Cardiac fibroblast (primary cell): ENCODE measurements at regions not wholly inside any gene's neighbourhood (a gene's known extent, or its start where the extent isn't known, plus 50 kb on each side); places are given as distances from the start of the nearest gene placed in this dataset.

ENCODE experiments used
- DNase-seq, 2 donors: peaks; one replicate each; pipeline versions ENCODE4 v3.0.0 to v3.0.0-alpha.2; 2010; ENCODE audit warnings: low read depth in 2 of 2
- H3K4me3 ChIP-seq, 2 donors: replicated peaks in 1 of 2; 1 replicate in 1 of 2; 2 replicates in 1 of 2; pipeline ENCODE4 v1.5.1; 2011; ENCODE audit warnings: low read depth in 2 of 2, low read length in 2 of 2, mild to moderate bottlenecking in 2 of 2, moderate library complexity in 1 of 2
- CTCF ChIP-seq: IDR thresholded peaks from one replicate; pipeline ENCODE4 v1.5.1; 2011; ENCODE audit warnings: low read depth, mild to moderate bottlenecking, low read length, inconsistent platforms

GRCh38 chr20:46832555-46832954 is 62.1 kb upstream of the EYA2 start:
- DNase-seq, result no peak
- TF ChIP-seq CTCF, result no peak

GRCh38 chr20:46833360-46833759 is 61.3 kb upstream of the EYA2 start:
- no peak overlapping the region for H3K4me3 ChIP-seq
- DNase-seq, result no peak
- no peak for TF ChIP-seq CTCF

More at GRCh38 chr20:46832555-46832954, 62.1 kb upstream of the EYA2 start:
- no peak overlapping the region for H3K4me3 ChIP-seq

DNA sequence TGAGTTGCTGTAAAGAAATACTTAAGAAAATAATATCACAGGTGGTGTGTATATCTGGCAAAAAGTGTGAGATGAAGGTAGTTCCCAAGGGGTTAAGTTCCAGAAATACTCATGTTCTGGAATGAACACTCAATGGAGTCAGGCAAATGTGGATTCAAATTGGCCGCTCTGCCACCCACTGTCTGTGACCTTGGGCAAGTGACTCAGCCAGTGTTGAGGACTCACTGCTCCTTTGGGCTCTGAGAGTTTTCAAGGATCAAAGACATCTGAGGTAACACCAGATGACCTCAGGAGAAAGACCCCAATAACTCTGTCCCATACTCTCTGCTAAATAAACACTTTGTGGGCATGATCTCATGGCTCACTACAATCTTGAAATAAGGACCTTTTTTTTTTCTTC is 59.2 kb upstream of the EYA2 start:
- DNase-seq, result peak in 1 of 2 donors; percentile 9
- H3K4me3 ChIP-seq, result no peak overlapping the region
- TF ChIP-seq CTCF, result no peak

- H3K4me3 ChIP-seq, result no peak overlapping the region
- DNase-seq, result no peak
- no peak for TF ChIP-seq CTCF
Measured at GRCh38 chr20:46837083-46837482, 57.6 kb upstream of the EYA2 start.

DNA sequence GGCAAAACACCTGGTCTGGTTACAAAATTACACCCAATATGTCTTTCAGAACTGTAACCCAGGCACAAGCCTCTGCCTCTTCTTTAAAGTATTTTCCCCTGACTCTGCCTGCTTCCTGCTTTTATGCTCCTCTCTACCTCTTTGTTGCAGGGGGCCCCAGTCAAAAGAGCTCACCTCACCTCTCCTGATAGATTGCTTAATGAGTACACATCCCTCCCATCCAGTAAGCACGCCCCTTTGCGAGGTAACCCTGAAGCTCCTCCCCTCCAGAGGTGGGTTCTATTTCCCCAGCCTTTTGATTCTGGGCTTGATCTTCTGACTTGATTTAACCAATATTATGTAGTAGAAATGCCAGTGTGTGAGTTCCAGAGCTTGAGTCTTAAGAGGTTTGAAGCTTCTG is 56.6 kb upstream of the EYA2 start:
- no peak for TF ChIP-seq CTCF
- no peak for DNase-seq
- no peak overlapping the region for H3K4me3 ChIP-seq

DNA sequence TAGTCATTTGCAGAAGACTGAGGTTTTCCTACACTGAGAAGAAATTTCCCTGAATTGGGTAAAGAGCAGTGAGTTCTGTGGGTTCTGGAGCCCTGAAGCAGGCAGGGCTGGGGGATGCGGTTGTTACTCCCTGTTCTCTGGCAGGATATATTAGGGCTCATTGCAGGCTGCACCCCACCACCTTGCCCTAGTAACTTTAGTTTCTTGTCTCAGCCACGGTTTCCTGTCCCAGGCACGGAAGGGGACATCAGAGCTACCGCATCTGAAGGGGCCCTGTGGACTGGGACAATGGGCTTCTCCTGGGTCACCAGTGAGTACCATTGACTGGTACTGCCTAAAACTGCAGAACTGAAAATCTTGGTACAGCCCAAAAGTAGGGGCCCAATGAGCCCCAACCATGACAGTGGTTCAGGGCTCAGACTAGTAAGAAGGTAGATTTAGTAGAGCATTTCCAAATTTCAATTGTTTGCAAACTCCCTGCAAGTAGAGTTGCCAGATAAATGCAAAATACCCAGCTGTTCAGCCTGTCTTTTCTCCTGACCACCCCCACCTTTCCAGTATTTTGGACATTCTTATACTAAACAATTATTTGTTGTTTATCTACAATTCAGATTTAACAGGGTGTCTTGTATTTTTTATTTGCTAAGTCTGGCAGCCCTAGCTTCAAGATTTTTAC is 54.5 kb upstream of the EYA2 start:
- no peak for DNase-seq
- H3K4me3 ChIP-seq, result no peak overlapping the region
- no peak for TF ChIP-seq CTCF
